Uterus (tissue), 2 donors: ENCODE measurements at regions not wholly inside any gene's neighbourhood (a gene's known extent, or its start where the extent isn't known, plus 50 kb on each side); places are given as distances from the start of the nearest gene placed in this dataset.

Experiments
- POLR2A ChIP-seq, 2 donors: fragments of 450-650 bp; IDR thresholded peaks; one replicate each; pipeline ENCODE4 v1.6.1; 2016; ENCODE audit warnings: antibody characterized with exemption in 2 of 2, mild to moderate bottlenecking in 1 of 2, moderate library complexity in 1 of 2
- TF ChIP-seq, protein P1 (sequence below), 4 experiments: fragments of 200-600 bp in 2 of 4; fragments of 450-650 bp in 2 of 4; sonication (generic) in 2 of 4; IDR thresholded peaks; one replicate each; pipeline ENCODE4 v1.5.1; 2016 to 2019; ENCODE audit warnings: antibody characterized with exemption in 4 of 4, mild to moderate bottlenecking in 2 of 4, moderate library complexity in 1 of 4

DNA sequence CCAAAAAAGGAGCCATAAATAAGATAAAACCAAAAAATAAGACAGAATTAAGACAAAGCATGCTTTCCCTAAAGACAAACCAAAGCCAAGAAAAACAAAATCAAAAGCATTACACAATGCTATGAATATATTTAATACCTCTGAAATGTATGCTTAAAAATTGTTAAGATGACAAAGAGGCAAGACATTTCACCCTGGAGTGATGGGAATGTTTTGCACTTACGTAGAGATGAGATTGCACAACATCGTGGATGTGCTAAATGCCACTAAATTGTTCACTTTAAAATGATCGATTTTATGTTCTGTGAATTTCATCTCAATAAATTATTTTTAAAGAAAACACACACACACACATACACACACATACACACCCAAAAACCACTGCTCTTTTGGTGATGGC lies 386.6 kb upstream of the KLHL29 start:
- TF ChIP-seq, protein P1, sequence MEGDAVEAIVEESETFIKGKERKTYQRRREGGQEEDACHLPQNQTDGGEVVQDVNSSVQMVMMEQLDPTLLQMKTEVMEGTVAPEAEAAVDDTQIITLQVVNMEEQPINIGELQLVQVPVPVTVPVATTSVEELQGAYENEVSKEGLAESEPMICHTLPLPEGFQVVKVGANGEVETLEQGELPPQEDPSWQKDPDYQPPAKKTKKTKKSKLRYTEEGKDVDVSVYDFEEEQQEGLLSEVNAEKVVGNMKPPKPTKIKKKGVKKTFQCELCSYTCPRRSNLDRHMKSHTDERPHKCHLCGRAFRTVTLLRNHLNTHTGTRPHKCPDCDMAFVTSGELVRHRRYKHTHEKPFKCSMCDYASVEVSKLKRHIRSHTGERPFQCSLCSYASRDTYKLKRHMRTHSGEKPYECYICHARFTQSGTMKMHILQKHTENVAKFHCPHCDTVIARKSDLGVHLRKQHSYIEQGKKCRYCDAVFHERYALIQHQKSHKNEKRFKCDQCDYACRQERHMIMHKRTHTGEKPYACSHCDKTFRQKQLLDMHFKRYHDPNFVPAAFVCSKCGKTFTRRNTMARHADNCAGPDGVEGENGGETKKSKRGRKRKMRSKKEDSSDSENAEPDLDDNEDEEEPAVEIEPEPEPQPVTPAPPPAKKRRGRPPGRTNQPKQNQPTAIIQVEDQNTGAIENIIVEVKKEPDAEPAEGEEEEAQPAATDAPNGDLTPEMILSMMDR (IDR thresholded peaks at IDR 0.05) = no peak
- TF ChIP-seq POLR2A (IDR thresholded peaks at IDR 0.05) = no peak
